ENCODE measurements at regions not wholly inside any gene's neighbourhood (a gene's known extent, or its start where the extent isn't known, plus 50 kb on each side); places are given as distances from the start of the nearest gene placed in this dataset.
A peak's percentile ranks its signal among the peaks of the same experiment; 100 is the strongest.
"Not testable (repeated sequence)": the region's sequence is repeated elsewhere in the genome, so short reads cannot be mapped to it uniquely, and the experiment has no call there.

DNA sequence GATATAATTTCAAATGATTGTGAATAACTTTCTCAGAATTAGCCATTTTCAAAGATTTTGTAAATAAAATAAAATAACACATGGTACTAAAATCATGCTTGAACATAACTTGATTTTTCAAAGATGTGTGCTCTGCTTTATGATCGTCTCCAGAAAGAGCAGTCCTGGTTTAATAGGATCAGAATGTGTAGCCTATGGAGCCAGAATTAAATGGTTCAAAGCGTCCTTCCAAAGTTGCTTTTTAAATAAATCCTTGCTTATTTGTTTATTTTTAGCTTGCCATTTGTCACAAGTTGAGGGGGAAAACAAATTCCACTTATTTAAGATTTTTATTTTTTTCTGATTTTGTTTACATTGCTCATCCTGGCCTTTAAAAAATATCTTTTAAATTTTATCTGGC, 123.7 kb upstream of the SPRED1 start:
- Histone ChIP-seq H3K27ac (no peak overlapping the region), H3K4me1 (ENCODE audit: control insufficient read depth in 1 of 2, insufficient read depth in 1 of 2, low read depth in 1 of 2, low read length in 1 of 2) (peaks cover 0 to 10% of the 10 kb centered on the region in 2 experiments), H3K36me3 (no peaks in the 10 kb centered on the region), H3K27me3 (peaks cover 40% of the 10 kb centered on the region), H3K4me3 (ENCODE audit: low read depth in 1 of 2, low read length in 1 of 2) (no peak overlapping the region), H3K9me3 (no peaks in the 10 kb centered on the region)
- no peak for TF ChIP-seq CTCF (IDR thresholded peaks at IDR 0.05)

- Histone ChIP-seq H3K4me3 (ENCODE audit: low read depth in 1 of 2, low read length in 1 of 2) (no peak overlapping the region), H3K9me3 (no peaks in the 10 kb centered on the region), H3K27me3 (peaks cover 40% of the 10 kb centered on the region), H3K27ac (no peak overlapping the region), H3K36me3 (no peaks in the 10 kb centered on the region), H3K4me1 (ENCODE audit: control insufficient read depth in 1 of 2, insufficient read depth in 1 of 2, low read depth in 1 of 2, low read length in 1 of 2) (peaks cover 0 to 10% of the 10 kb centered on the region in 2 experiments)
- no peak for TF ChIP-seq CTCF (IDR thresholded peaks at IDR 0.05)
Observed at GRCh38 chr15:38129531-38130204, 123.0 kb upstream of the SPRED1 start.

GRCh38 chr15:38130205-38130567, 122.5 kb upstream of the SPRED1 start:
- Histone ChIP-seq H3K36me3 (no peaks in the 10 kb centered on the region), H3K4me1 (ENCODE audit: control insufficient read depth in 1 of 2, insufficient read depth in 1 of 2, low read depth in 1 of 2, low read length in 1 of 2) (peaks cover 0 to 10% of the 10 kb centered on the region in 2 experiments), H3K27me3 (peaks cover 40% of the 10 kb centered on the region), H3K4me3 (ENCODE audit: low read depth in 1 of 2, low read length in 1 of 2) (no peak overlapping the region), H3K27ac (no peak overlapping the region), H3K9me3 (no peaks in the 10 kb centered on the region)
- no peak for TF ChIP-seq CTCF (IDR thresholded peaks at IDR 0.05)

DNA sequence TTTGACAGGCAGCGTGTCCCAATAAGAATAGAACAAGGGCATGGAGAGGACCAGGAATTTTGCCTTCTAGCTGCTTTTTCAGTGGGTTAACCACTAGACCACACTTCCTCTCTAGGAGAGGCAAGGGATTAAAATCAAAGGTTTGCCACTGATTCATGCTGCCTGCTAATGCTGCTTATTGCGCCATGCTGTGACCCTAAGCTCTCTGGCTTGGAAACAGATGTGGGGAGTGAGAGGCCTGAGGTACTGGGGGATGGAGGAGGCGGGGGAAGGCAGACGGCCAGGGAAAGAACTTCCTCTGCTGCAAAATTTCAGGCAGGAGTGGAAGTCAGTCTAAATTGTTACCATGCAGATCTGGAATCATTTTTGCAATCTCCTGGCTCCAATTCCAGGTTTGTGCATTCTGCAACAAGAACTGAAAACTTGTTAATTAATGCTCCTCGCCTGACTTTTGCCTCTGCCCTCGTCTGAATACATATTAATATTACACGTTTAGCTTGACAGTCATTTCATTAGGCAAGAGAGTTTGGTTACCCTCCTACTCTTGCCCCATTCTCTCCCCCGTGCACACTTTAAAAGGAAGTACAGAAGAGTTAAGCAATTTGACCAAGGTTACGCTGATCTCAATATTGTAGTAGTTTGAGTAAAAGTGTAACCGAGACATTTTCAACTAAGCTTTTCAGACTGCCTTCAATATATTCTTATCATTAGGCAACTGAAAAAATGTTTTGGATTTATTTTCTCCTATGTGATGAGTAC, 121.7 kb upstream of the SPRED1 start:
- Histone ChIP-seq H3K27ac (peak overlapping the region; percentile 4), H3K4me1 (ENCODE audit: control insufficient read depth in 1 of 2, insufficient read depth in 1 of 2, low read depth in 1 of 2, low read length in 1 of 2) (peaks cover 0 to 10% of the 10 kb centered on the region in 2 experiments), H3K9me3 (no peaks in the 10 kb centered on the region), H3K36me3 (no peaks in the 10 kb centered on the region), H3K27me3 (peaks cover 40% of the 10 kb centered on the region), H3K4me3 (ENCODE audit: low read depth in 1 of 2, low read length in 1 of 2) (no peak overlapping the region)
- no peak for TF ChIP-seq CTCF (IDR thresholded peaks at IDR 0.05)

- H3K27me3 ChIP-seq: peaks cover 24% of the 10 kb centered on the region
- peaks cover 0 to 10% of the 10 kb centered on the region in 2 experiments for H3K4me1 ChIP-seq (ENCODE audit: control insufficient read depth in 1 of 2, insufficient read depth in 1 of 2, low read depth in 1 of 2, low read length in 1 of 2)
- no peak for TF ChIP-seq CTCF (IDR thresholded peaks at IDR 0.05)
- no peaks in the 10 kb centered on the region for H3K9me3 ChIP-seq
- no peaks in the 10 kb centered on the region for H3K36me3 ChIP-seq
- H3K4me3 ChIP-seq (ENCODE audit: low read depth in 1 of 2, low read length in 1 of 2): no peak overlapping the region
- no peak overlapping the region for H3K27ac ChIP-seq
Observed at GRCh38 chr15:38134252-38134651, 118.4 kb upstream of the SPRED1 start.

- not testable (repeated sequence) for H3K36me3 ChIP-seq; H3K9me3 ChIP-seq; H3K4me1 ChIP-seq (ENCODE audit: control insufficient read depth in 1 of 2, insufficient read depth in 1 of 2, low read depth in 1 of 2, low read length in 1 of 2); H3K4me3 ChIP-seq (ENCODE audit: low read depth in 1 of 2, low read length in 1 of 2); H3K27me3 ChIP-seq; H3K27ac ChIP-seq
Observed at GRCh38 chr15:38142195-38142594, 110.4 kb upstream of the SPRED1 start.

Data from neutrophil (primary cell).